Loucy (cell line): ENCODE measurements at regions not wholly inside any gene's neighbourhood (a gene's known extent, or its start where the extent isn't known, plus 50 kb on each side); places are given as distances from the start of the nearest gene placed in this dataset.

Experiments
- H2AFZ ChIP-seq: fragments of 200-600 bp; sonication (generic); 2 replicates; pipeline ENCODE4 v1.6.0; 2016; ENCODE audit warnings: antibody characterized with exemption, mild to moderate bottlenecking, low read length, moderate library complexity
- H3F3A ChIP-seq: fragments of 200-600 bp; 2 replicates; pipeline ENCODE4 v1.6.0; 2016; ENCODE audit warnings: antibody characterized with exemption, low read depth, mild to moderate bottlenecking
- H3K27me3 ChIP-seq: fragments of 200-600 bp; sonication (generic); 2 replicates; pipeline ENCODE4 v1.6.1; 2014; ENCODE audit warnings: low read length, mild to moderate bottlenecking; ENCODE audit not compliant: insufficient read depth, poor library complexity, severe bottlenecking
- H3K36me3 ChIP-seq: fragments of 200-600 bp; sonication (generic); 2 replicates; pipeline ENCODE4 v1.6.1; 2016; ENCODE audit warnings: low read length; ENCODE audit not compliant: insufficient read depth
- H3K4me1 ChIP-seq: fragments of 200-600 bp; sonication (generic); 2 replicates; pipeline ENCODE4 v1.5.1; 2014; ENCODE audit warnings: low read length, mild to moderate bottlenecking; ENCODE audit not compliant: insufficient read depth, poor library complexity, severe bottlenecking
- H3K4me2 ChIP-seq: fragments of 200-600 bp; sonication (generic); 2 replicates; pipeline ENCODE4 v1.6.0; 2014; ENCODE audit warnings: antibody characterized with exemption, low read length, low read depth, mild to moderate bottlenecking; ENCODE audit not compliant: poor library complexity, severe bottlenecking
- H3K4me3 ChIP-seq: fragments of 200-600 bp; sonication (generic); 2 replicates; pipeline ENCODE4 v1.5.1; 2014; ENCODE audit warnings: low read length, mild to moderate bottlenecking, mixed read lengths; ENCODE audit not compliant: poor library complexity, severe bottlenecking
- H3K79me2 ChIP-seq: fragments of 200-600 bp; sonication (generic); 2 replicates; pipeline ENCODE4 v1.6.1; 2014; ENCODE audit warnings: low read length; ENCODE audit not compliant: insufficient read depth
- H3K9ac ChIP-seq: fragments of 200-600 bp; sonication (generic); 2 replicates; pipeline ENCODE4 v1.6.0; 2014; ENCODE audit warnings: mild to moderate bottlenecking, low read depth, low read length, moderate library complexity; ENCODE audit not compliant: poor library complexity, severe bottlenecking
- H3K9me2 ChIP-seq: fragments of 200-600 bp; sonication (generic); replicated peaks from 2 replicates; pipeline ENCODE4 v1.6.1; 2016; ENCODE audit warnings: low read depth, low read length, mixed read lengths
- H3K9me3 ChIP-seq: fragments of 200-600 bp; sonication (generic); 2 replicates; pipeline ENCODE4 v1.6.1; 2014; ENCODE audit warnings: mild to moderate bottlenecking, antibody characterized with exemption, low read length, low read depth; ENCODE audit not compliant: insufficient read depth
- H4K20me1 ChIP-seq: fragments of 200-600 bp; sonication (generic); 2 replicates; pipeline ENCODE4 v1.6.0; 2014; ENCODE audit warnings: antibody characterized with exemption, low read length, mild to moderate bottlenecking; ENCODE audit not compliant: insufficient read depth, poor library complexity, severe bottlenecking
- EZH2phosphoT487 ChIP-seq: fragments of 200-600 bp; IDR thresholded peaks from 2 replicates; pipeline ENCODE4 v1.6.1; 2018; ENCODE audit warnings: antibody characterized with exemption, mild to moderate bottlenecking, moderate library complexity, borderline replicate concordance
- TF ChIP-seq, protein P1 (sequence below): fragments of 200-600 bp; sonication (generic); conservative IDR thresholded peaks from 2 replicates; pipeline ENCODE4 v1.5.1; 2014; ENCODE audit warnings: mild to moderate bottlenecking, antibody characterized with exemption, low read length

DNA sequence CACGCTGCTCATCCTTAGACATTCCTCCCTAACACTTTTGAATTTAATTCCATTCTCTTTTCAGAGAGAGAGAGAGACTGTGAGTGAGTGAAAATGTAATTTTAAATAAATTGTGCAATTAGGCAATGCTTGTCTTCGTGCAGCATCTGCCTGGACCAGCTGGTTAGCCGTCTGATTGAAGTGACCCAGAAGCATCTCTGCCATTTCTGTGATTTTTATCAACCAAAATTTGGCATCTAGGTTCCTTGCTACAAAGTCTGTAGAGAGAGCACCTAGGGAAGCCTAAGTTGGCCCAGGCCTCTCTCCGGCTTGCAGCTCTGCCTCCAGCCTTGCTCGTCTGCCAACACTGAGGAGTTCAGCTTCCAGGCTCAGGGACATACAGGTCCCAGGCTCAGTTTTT is 138.6 kb upstream of the GPR12 start:
- Histone ChIP-seq H3K4me2 (no peak overlapping the region), H3K9me2 (no peaks in the 10 kb centered on the region), H3K4me3 (no peak overlapping the region), H3K36me3 (no peaks in the 10 kb centered on the region), H2AFZ (no peak overlapping the region), H3K4me1 (peaks cover 12% of the 10 kb centered on the region), H3K27me3 (no peaks in the 10 kb centered on the region), H3K79me2 (no peaks in the 10 kb centered on the region), H3K9ac (no peak overlapping the region), H3K9me3 (no peaks in the 10 kb centered on the region), H4K20me1 (no peaks in the 10 kb centered on the region), H3F3A (no peaks in the 10 kb centered on the region)
- TF ChIP-seq, protein P1, sequence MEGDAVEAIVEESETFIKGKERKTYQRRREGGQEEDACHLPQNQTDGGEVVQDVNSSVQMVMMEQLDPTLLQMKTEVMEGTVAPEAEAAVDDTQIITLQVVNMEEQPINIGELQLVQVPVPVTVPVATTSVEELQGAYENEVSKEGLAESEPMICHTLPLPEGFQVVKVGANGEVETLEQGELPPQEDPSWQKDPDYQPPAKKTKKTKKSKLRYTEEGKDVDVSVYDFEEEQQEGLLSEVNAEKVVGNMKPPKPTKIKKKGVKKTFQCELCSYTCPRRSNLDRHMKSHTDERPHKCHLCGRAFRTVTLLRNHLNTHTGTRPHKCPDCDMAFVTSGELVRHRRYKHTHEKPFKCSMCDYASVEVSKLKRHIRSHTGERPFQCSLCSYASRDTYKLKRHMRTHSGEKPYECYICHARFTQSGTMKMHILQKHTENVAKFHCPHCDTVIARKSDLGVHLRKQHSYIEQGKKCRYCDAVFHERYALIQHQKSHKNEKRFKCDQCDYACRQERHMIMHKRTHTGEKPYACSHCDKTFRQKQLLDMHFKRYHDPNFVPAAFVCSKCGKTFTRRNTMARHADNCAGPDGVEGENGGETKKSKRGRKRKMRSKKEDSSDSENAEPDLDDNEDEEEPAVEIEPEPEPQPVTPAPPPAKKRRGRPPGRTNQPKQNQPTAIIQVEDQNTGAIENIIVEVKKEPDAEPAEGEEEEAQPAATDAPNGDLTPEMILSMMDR = no peak
- TF ChIP-seq EZH2phosphoT487 = no peak

DNA sequence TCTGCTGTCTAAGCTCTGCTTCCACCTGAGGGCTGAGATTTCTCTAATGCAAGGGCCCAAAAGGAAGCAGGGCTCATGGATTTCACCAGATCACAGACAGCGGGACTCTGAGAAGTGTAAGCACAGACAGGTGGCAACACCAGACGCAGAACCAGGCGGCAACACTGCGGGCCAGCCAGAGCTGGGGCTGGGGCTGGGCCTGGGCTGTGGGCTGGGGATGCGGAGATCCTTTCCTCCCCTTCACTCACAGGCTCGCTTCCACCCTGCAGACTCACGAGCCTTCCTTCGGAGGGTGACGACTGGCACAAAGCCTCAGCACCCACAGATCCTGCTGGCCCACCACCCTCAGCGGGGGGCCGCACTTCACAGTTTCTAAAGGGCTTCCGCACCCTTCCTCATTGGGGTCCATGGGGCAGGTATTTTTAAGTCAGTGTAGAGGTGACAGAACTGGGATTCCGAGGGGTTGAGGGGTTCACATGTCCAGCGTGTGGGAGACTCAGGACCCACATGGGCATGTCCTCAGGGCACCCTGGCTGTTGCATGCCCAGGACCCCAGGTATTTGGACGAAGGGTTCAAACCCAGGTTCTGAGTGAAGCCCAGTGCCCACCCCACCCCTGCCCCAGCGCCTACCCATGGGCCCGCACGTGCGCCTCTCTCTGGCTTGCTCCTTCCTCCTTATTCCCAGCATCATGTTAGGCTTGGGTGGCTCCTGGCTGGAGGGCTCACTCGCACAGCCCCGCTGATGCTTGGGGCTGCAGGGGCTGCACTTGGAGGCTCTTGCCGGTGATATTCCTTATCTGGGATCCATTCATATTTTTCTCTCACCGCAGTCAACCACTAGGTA is 137.3 kb upstream of the GPR12 start:
- H3K4me2 ChIP-seq = no peak overlapping the region
- no peak overlapping the region for H3K4me3 ChIP-seq
- no peaks in the 10 kb centered on the region for H3K9me2 ChIP-seq
- no peaks in the 10 kb centered on the region for H3F3A ChIP-seq
- H3K4me1 ChIP-seq = peaks cover 13% of the 10 kb centered on the region
- H3K9me3 ChIP-seq = no peaks in the 10 kb centered on the region
- H2AFZ ChIP-seq = no peak overlapping the region
- H3K27me3 ChIP-seq = no peaks in the 10 kb centered on the region
- no peaks in the 10 kb centered on the region for H3K79me2 ChIP-seq
- H4K20me1 ChIP-seq = no peaks in the 10 kb centered on the region
- TF ChIP-seq, protein P1 = no peak
- TF ChIP-seq EZH2phosphoT487 = no peak
- H3K36me3 ChIP-seq = no peaks in the 10 kb centered on the region
- H3K9ac ChIP-seq = no peak overlapping the region

DNA sequence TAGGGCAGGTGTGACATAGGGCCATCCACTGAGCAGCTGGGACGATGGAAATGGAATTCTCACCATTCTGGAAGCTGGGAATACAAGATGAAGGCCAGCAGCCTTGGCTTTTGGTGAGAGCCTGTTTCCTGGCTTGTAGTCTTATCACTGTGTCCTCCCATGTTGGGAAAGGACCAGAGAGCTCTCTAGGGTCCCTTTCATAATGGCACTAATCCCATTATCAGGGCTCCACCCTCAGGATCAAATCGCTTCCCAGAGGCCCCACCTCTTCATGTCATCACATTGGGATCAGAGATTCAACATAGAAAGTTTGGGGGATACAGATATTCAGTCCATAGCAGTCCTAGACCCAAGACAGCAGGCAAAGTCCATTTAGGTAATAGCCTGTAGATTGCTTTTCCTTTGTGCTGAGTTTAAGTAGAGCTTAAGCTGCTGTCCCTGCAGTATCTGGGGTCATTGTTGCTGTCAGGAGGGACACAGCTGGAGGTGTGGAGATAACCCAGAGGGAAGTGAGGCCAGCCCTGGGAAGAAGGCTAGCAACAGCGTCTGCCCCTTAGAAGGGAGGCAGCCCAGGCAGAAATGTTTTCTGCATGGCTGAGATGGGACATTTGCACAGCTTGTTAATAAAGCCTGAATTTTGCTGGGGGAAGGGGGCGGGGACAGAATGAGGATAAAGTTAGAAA is 136.5 kb upstream of the GPR12 start:
- Histone ChIP-seq H3F3A (no peaks in the 10 kb centered on the region), H3K79me2 (no peaks in the 10 kb centered on the region), H3K9me2 (no peaks in the 10 kb centered on the region), H3K4me1 (peaks cover 13% of the 10 kb centered on the region), H3K4me3 (no peak overlapping the region), H3K4me2 (no peak overlapping the region), H3K9ac (no peak overlapping the region), H4K20me1 (no peaks in the 10 kb centered on the region), H3K9me3 (no peaks in the 10 kb centered on the region), H3K27me3 (no peaks in the 10 kb centered on the region), H2AFZ (no peak overlapping the region), H3K36me3 (no peaks in the 10 kb centered on the region)
- TF ChIP-seq EZH2phosphoT487 = no peak
- TF ChIP-seq, protein P1 = no peak
